ENCODE measurements at regions not wholly inside any gene's neighbourhood (a gene's known extent, or its start where the extent isn't known, plus 50 kb on each side); places are given as distances from the start of the nearest gene placed in this dataset.

DNA sequence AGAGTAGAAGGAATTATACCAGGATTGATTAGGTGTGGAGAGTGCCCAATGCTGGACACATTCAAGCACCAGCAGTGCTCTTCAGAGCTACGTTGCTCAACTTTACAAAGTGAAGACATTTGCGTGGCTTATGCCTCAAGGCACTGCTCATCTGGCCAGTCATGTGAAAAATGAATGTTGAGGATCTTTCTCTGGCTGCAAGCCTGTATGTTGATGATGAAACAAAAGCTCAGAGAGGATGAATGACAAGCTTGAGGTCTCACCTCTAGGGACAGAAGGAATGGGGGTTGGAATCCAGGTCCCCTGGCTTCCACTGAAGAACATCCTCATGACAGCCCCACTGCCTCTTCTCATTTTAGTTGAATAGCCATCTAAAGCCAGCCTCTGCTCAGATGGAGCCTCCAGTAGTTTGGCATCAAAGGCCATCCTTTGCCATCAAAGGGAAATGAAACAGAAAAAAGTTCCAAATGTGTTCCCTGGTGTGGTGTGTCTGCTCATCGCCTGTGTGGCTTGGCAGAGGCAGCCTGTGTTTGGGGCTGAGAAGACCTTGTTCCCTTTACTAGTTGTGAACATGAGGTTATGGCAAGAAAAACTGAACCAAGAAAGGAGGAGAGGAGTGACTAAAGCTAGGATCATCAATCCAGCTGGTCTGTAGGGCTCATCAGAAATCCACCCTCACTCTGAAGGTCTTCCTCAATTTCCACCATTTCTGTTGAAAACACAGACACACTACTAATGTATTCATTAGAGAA is 114.0 kb upstream of the KL start:
- H3K4me1 ChIP-seq (ENCODE audit: insufficient read depth, low read length), result no peaks in the 10 kb centered on the region
- no peak for ATAC-seq
- H3K36me3 ChIP-seq (replicated peaks in 1 of 2; ENCODE audit: control insufficient read depth in 1 of 2, insufficient read depth in 2 of 2, low read length in 2 of 2), result no peaks in the 10 kb centered on the region
- H3K4me3 ChIP-seq (replicated peaks in 1 of 3; ENCODE audit: insufficient read depth in 1 of 3, low read depth in 2 of 3, low read length in 3 of 3), result no peak overlapping the region
- no peak for DNase-seq (ENCODE audit: low spot score)
- CTCF ChIA-PET (ENCODE audit: low intra/inter-chr PET ratio, low total read pairs), result no interaction called here
- no peak overlapping the region for H3K27ac ChIP-seq (ENCODE audit: extremely low read length, insufficient read depth, low read length)
- 29% methylated on average over 3 of the region's 3 CpGs for WGBS (ENCODE audit: low lambda C conversion rate)
- no peak overlapping the region for H3K9ac ChIP-seq (ENCODE audit: insufficient read depth, low read depth, low read length)
- no peaks in the 10 kb centered on the region for H3K9me3 ChIP-seq (ENCODE audit: low read length)
- H3K79me2 ChIP-seq (ENCODE audit: insufficient read depth, low read length), result no peaks in the 10 kb centered on the region
- peaks cover 0 to 4% of the 10 kb centered on the region in 2 experiments; a peak in 3 of 5 replicates for H3K27me3 ChIP-seq (ENCODE audit: control insufficient read depth in 1 of 2, insufficient read depth in 2 of 2, low read length in 2 of 2)
- no peak for FAIRE-seq
- TF ChIP-seq HOXA5 (CRISPR knock-in tag; IDR thresholded peaks at IDR 0.05) (no peak), FOXP1 (IDR thresholded peaks at IDR 0.05) (no peak), FOXP1 (CRISPR knock-in tag; IDR thresholded peaks at IDR 0.05) (no peak)
- TF ChIP-seq, protein P1, sequence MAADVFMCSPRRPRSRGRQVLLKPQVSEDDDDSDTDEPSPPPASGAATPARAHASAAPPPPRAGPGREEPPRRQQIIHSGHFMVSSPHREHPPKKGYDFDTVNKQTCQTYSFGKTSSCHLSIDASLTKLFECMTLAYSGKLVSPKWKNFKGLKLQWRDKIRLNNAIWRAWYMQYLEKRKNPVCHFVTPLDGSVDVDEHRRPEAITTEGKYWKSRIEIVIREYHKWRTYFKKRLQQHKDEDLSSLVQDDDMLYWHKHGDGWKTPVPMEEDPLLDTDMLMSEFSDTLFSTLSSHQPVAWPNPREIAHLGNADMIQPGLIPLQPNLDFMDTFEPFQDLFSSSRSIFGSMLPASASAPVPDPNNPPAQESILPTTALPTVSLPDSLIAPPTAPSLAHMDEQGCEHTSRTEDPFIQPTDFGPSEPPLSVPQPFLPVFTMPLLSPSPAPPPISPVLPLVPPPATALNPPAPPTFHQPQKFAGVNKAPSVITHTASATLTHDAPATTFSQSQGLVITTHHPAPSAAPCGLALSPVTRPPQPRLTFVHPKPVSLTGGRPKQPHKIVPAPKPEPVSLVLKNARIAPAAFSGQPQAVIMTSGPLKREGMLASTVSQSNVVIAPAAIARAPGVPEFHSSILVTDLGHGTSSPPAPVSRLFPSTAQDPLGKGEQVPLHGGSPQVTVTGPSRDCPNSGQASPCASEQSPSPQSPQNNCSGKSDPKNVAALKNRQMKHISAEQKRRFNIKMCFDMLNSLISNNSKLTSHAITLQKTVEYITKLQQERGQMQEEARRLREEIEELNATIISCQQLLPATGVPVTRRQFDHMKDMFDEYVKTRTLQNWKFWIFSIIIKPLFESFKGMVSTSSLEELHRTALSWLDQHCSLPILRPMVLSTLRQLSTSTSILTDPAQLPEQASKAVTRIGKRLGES (CRISPR knock-in tag; IDR thresholded peaks at IDR 0.05; ENCODE audit: borderline replicate concordance), result no peak
- TF ChIP-seq, protein P2, sequence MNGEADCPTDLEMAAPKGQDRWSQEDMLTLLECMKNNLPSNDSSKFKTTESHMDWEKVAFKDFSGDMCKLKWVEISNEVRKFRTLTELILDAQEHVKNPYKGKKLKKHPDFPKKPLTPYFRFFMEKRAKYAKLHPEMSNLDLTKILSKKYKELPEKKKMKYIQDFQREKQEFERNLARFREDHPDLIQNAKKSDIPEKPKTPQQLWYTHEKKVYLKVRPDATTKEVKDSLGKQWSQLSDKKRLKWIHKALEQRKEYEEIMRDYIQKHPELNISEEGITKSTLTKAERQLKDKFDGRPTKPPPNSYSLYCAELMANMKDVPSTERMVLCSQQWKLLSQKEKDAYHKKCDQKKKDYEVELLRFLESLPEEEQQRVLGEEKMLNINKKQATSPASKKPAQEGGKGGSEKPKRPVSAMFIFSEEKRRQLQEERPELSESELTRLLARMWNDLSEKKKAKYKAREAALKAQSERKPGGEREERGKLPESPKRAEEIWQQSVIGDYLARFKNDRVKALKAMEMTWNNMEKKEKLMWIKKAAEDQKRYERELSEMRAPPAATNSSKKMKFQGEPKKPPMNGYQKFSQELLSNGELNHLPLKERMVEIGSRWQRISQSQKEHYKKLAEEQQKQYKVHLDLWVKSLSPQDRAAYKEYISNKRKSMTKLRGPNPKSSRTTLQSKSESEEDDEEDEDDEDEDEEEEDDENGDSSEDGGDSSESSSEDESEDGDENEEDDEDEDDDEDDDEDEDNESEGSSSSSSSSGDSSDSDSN (CRISPR knock-in tag; IDR thresholded peaks at IDR 0.05), result no peak
- no peaks in the 10 kb centered on the region for H4K20me1 ChIP-seq (ENCODE audit: insufficient read depth, low read length)
- BruUV-seq (replicated peaks), result no TSS peak
- POLR2A ChIA-PET, result no interaction called here
- intact Hi-C loops (cut with micrococcal nuclease; ENCODE audit: unreplicated experiment) (no loop called here), in situ Hi-C loops (cut with HindIII; ENCODE audit: extremely low pct_ligation_motif_present, low pct_unique_long_range_greater_than_20kb) (no loop called here)
- H2AFZ ChIP-seq (ENCODE audit: low read length), result no peak overlapping the region
- no peak overlapping the region for H3K4me2 ChIP-seq (ENCODE audit: low read depth, low read length)

Measured in HepG2 (cell line).